PC-3 (cell line): ENCODE measurements at regions not wholly inside any gene's neighbourhood (a gene's known extent, or its start where the extent isn't known, plus 50 kb on each side); places are given as distances from the start of the nearest gene placed in this dataset.

Experiments
- ATAC-seq: fragments of 200-7000 bp; cut with Tn5 transposase; 2 replicates; pipeline ENCODE4 v1.9.1; 2020; ENCODE audit warnings: mild to moderate bottlenecking, moderate library complexity
- BruUV-seq: library from RNA; stranded (reverse); fragments of 400-500 nt; replicated peaks from 2 replicates; lab custom pipeline; 2021; lab: Mats Ljungman, UMichigan
- CTCF ChIA-PET: fragments of 300-600 bp; sonication (Branson Sonifier 250); formaldehyde crosslinking; loops from one replicate; lab custom pipeline; 2022; ENCODE audit warnings: antibody characterized with exemption; lab: Charles Lee
- POLR2A ChIA-PET: fragments of 300-600 bp; sonication (Branson Sonifier 250); formaldehyde crosslinking; loops from one replicate; lab custom pipeline; 2022; ENCODE audit warnings: antibody characterized with exemption; ENCODE audit not compliant: unreplicated experiment; lab: Charles Lee
- DNase-seq: peaks from one replicate; pipeline ENCODE4 v3.0.0-alpha.2; 2015
- H2AFZ ChIP-seq: fragments of 300-600 bp; sonication (generic); 2 replicates; pipeline ENCODE4 v1.6.0; 2016; ENCODE audit warnings: antibody characterized with exemption, low read length
- H3F3A ChIP-seq: fragments of 300-600 bp; sonication (generic); one replicate; pipeline ENCODE4 v1.6.0; 2017; ENCODE audit warnings: antibody characterized with exemption, low read length, control low read depth, mild to moderate bottlenecking; ENCODE audit not compliant: unreplicated experiment
- H3K27ac ChIP-seq: fragments of 300-600 bp; sonication (generic); 2 replicates; pipeline ENCODE4 v1.5.1; 2016; ENCODE audit warnings: mild to moderate bottlenecking, low read length
- H3K27me3 ChIP-seq: fragments of 300-600 bp; sonication (generic); 2 replicates; pipeline ENCODE4 v1.6.1; 2016; ENCODE audit warnings: low read length, mixed read lengths
- H3K36me3 ChIP-seq: fragments of 300-600 bp; sonication (generic); 2 replicates; pipeline ENCODE4 v1.6.1; 2016; ENCODE audit warnings: low read depth, mixed run types, low read length, mixed read lengths
- H3K4me1 ChIP-seq: fragments of 300-600 bp; sonication (generic); 2 replicates; pipeline ENCODE4 v1.5.1; 2016; ENCODE audit warnings: low read length; ENCODE audit not compliant: insufficient read depth
- H3K4me2 ChIP-seq: fragments of 300-600 bp; sonication (generic); 2 replicates; pipeline ENCODE4 v1.6.0; 2016; ENCODE audit warnings: low read length
- H3K4me3 ChIP-seq: fragments of 300-600 bp; sonication (generic); 2 replicates; pipeline ENCODE4 v1.5.1; 2016; ENCODE audit warnings: mild to moderate bottlenecking, low read length, mixed read lengths
- H3K79me2 ChIP-seq: fragments of 300-600 bp; sonication (generic); 2 replicates; pipeline ENCODE4 v1.6.1; 2017; ENCODE audit warnings: low read length, mixed read lengths
- H3K9ac ChIP-seq: fragments of 300-600 bp; sonication (generic); 2 replicates; pipeline ENCODE4 v1.6.0; 2016; ENCODE audit warnings: mild to moderate bottlenecking, low read length
- H3K9me2 ChIP-seq: fragments of 300-600 bp; sonication (generic); replicated peaks from 2 replicates; pipeline ENCODE4 v1.6.1; 2016; ENCODE audit warnings: mixed run types, low read length, mixed read lengths
- H3K9me3 ChIP-seq: fragments of 300-600 bp; sonication (generic); 2 replicates; pipeline ENCODE4 v1.6.1; 2016; ENCODE audit warnings: low read length, mixed read lengths
- H4K20me1 ChIP-seq: fragments of 300-600 bp; sonication (generic); 2 replicates; pipeline ENCODE4 v1.6.1; 2016; ENCODE audit warnings: low read length, mixed read lengths
- EZH2 ChIP-seq: fragments of 300-600 bp; sonication (generic); IDR thresholded peaks from one replicate; pipeline ENCODE4 v1.6.1; 2017; ENCODE audit warnings: antibody characterized with exemption, mild to moderate bottlenecking, low read length; ENCODE audit not compliant: unreplicated experiment
- EZH2phosphoT487 ChIP-seq: fragments of 300-600 bp; sonication (generic); IDR thresholded peaks from 2 replicates; pipeline ENCODE4 v1.6.1; 2018; ENCODE audit warnings: mild to moderate bottlenecking, antibody characterized with exemption, low read length, borderline replicate concordance
- intact Hi-C: fragments of 100-400 bp; cut with micrococcal nuclease; formaldehyde crosslinking; loops from 2 replicates; pipeline ENCODE4 v1.9.0; 2023
- TF ChIP-seq, protein P1 (sequence below): fragments of 300-600 bp; sonication (generic); conservative IDR thresholded peaks from 2 replicates; pipeline ENCODE4 v1.5.1; 2017; ENCODE audit warnings: antibody characterized with exemption, low read depth, mild to moderate bottlenecking, low read length

DNA sequence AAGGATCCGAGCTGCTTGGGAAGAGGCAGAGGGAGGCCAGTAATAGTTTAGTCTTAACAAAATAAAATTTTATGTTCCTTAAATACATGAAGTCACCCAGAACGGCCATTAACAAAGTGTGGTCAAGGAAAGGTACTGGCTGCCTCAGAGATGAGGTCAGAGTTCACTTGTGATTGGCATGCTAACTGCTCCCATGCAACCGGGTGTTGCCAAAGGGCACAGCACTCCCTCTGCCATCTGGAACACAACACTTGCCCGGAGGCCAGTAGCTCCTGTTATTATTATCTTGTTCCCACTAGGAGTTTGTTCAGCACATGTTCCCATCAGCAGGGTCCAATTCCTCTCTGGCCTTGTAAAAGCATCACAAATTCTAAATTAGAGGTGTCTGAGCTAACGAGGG is 207.0 kb downstream of the CYP26B1 start:
- no peak overlapping the region for H3K4me2 ChIP-seq
- no peaks in the 10 kb centered on the region for H3K36me3 ChIP-seq
- no peak overlapping the region for H2AFZ ChIP-seq
- ATAC-seq = no peak
- no TSS peak for BruUV-seq
- no peaks in the 10 kb centered on the region for H3K27me3 ChIP-seq
- CTCF ChIA-PET = no interaction called here
- POLR2A ChIA-PET = no interaction called here
- no peak overlapping the region for H3K9ac ChIP-seq
- intact Hi-C loops = no loop called here
- H4K20me1 ChIP-seq = no peaks in the 10 kb centered on the region
- H3K9me3 ChIP-seq = no peaks in the 10 kb centered on the region
- no peak overlapping the region for H3K4me3 ChIP-seq
- H3K79me2 ChIP-seq = no peaks in the 10 kb centered on the region
- no peaks in the 10 kb centered on the region for H3K9me2 ChIP-seq
- no peak for DNase-seq
- H3F3A ChIP-seq = no peaks in the 10 kb centered on the region
- TF ChIP-seq EZH2phosphoT487 (no peak), EZH2 (no peak)
- TF ChIP-seq, protein P1, sequence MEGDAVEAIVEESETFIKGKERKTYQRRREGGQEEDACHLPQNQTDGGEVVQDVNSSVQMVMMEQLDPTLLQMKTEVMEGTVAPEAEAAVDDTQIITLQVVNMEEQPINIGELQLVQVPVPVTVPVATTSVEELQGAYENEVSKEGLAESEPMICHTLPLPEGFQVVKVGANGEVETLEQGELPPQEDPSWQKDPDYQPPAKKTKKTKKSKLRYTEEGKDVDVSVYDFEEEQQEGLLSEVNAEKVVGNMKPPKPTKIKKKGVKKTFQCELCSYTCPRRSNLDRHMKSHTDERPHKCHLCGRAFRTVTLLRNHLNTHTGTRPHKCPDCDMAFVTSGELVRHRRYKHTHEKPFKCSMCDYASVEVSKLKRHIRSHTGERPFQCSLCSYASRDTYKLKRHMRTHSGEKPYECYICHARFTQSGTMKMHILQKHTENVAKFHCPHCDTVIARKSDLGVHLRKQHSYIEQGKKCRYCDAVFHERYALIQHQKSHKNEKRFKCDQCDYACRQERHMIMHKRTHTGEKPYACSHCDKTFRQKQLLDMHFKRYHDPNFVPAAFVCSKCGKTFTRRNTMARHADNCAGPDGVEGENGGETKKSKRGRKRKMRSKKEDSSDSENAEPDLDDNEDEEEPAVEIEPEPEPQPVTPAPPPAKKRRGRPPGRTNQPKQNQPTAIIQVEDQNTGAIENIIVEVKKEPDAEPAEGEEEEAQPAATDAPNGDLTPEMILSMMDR = no peak
- no peaks in the 10 kb centered on the region for H3K4me1 ChIP-seq
- no peak overlapping the region for H3K27ac ChIP-seq

DNA sequence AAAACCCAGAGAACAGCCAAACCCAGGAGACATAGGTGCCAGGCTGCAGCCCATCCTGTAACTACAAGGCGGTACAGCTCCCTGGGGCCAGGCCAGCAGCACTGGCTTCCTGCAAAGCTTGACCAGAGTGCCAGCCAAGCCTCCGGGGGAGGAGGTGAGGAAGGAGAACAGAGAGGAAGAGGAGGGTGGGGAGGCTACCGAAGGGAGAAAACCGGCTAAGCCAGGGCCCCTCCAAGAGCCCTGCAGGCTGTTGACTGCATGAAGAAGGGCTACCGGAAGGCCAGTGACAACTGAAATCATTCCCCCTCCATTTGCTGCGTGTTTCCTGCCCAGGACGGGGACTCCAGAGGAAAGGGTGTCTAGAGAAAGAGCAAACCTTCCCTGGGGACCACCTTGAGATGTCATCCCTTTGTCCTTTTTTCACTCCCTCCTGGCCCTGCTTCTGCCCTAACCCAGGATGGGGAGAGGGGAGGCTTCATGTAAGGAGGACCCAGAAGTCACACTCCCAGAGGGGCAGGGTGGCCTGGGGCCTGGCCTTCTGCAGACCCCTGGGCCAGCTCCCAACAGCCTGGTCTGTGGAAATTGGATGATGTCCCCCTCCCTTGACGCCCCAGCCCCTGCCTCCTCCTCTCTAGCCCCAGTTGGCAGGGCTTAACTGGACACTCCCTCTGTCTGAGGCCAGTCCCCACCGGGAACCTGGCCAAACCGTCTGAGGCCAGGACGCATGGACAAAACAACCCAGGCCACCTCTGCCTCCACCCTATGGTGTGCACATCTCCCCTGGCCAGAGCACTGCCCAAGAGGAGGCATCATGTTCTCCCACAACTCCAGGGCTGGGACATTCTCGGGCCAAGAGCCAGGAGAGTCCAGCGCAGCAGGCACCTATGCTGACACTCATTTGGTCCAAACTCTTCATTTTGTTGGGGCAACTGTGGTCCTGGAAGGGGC is 207.8 kb downstream of the CYP26B1 start:
- H3K9ac ChIP-seq = no peak overlapping the region
- DNase-seq (no peak), ATAC-seq (no peak)
- H3K79me2 ChIP-seq = no peaks in the 10 kb centered on the region
- TF ChIP-seq EZH2phosphoT487 (no peak), EZH2 (no peak)
- TF ChIP-seq, protein P1 = no peak
- no peaks in the 10 kb centered on the region for H3F3A ChIP-seq
- no peak overlapping the region for H2AFZ ChIP-seq
- BruUV-seq = no TSS peak
- no peak overlapping the region for H3K4me3 ChIP-seq
- H3K27ac ChIP-seq = no peak overlapping the region
- H3K36me3 ChIP-seq = no peaks in the 10 kb centered on the region
- no peaks in the 10 kb centered on the region for H3K27me3 ChIP-seq
- no peaks in the 10 kb centered on the region for H3K9me3 ChIP-seq
- POLR2A ChIA-PET = no interaction called here
- CTCF ChIA-PET = no interaction called here
- no peaks in the 10 kb centered on the region for H4K20me1 ChIP-seq
- H3K4me1 ChIP-seq = no peaks in the 10 kb centered on the region
- H3K9me2 ChIP-seq = no peaks in the 10 kb centered on the region
- intact Hi-C loops = no loop called here
- no peak overlapping the region for H3K4me2 ChIP-seq
